Naive thymus-derived CD4-positive, alpha-beta T cell (primary cell): ENCODE measurements at regions not wholly inside any gene's neighbourhood (a gene's known extent, or its start where the extent isn't known, plus 50 kb on each side); places are given as distances from the start of the nearest gene placed in this dataset.

Experiments
- ATAC-seq: fragments of 150-1000 bp; cut with Tn5 transposase; 2 replicates; pipeline ENCODE4 v1.10.0; 2021; ENCODE audit warnings: mild to moderate bottlenecking, moderate library complexity
- CTCF ChIA-PET: fragments of 350-600 bp; sonication (Branson Sonifier 250); formaldehyde crosslinking; loops from one replicate; lab custom pipeline; 2021; ENCODE audit warnings: antibody characterized with exemption; lab: Charles Lee
- POLR2A ChIA-PET: fragments of 350-600 bp; sonication (Branson Sonifier 250); formaldehyde crosslinking; loops from one replicate; lab custom pipeline; 2021; ENCODE audit warnings: antibody characterized with exemption, inconsistent platforms; lab: Charles Lee
- DNase-seq, 9 donors: peaks; one replicate each; pipeline versions ENCODE4 v3.0.0 to v3.0.0-alpha.2; 2020 to 2022; ENCODE audit warnings: mixed read lengths in 1 of 9
- H3K27ac ChIP-seq: one replicate; pipeline ENCODE4 v1.7.0; 2013; ENCODE audit warnings: mild to moderate bottlenecking, low read depth, low read length, moderate library complexity
- H3K27me3 ChIP-seq, 2 donors: one replicate each; pipeline ENCODE4 v1.7.0; 2013; ENCODE audit warnings: low read length in 2 of 2, mild to moderate bottlenecking in 2 of 2, moderate library complexity in 2 of 2; ENCODE audit not compliant: control insufficient read depth in 2 of 2, insufficient read depth in 2 of 2
- H3K36me3 ChIP-seq, 3 experiments: 1 replicate in 2 of 3; 2 replicates in 1 of 3; pipeline ENCODE4 v1.7.0; 2013; ENCODE audit warnings: low read length in 3 of 3, mild to moderate bottlenecking in 3 of 3, moderate library complexity in 1 of 3; ENCODE audit not compliant: insufficient read depth in 3 of 3, control insufficient read depth in 2 of 3
- H3K4me1 ChIP-seq, 2 donors: one replicate each; pipeline ENCODE4 v1.7.0; 2013; ENCODE audit warnings: low read length in 2 of 2, mild to moderate bottlenecking in 2 of 2, moderate library complexity in 1 of 2; ENCODE audit not compliant: control insufficient read depth in 2 of 2, insufficient read depth in 2 of 2
- H3K4me3 ChIP-seq: 2 replicates; pipeline ENCODE4 v1.7.0; 2013; ENCODE audit warnings: mild to moderate bottlenecking, low read length
- H3K9me3 ChIP-seq, 3 experiments: 1 replicate in 2 of 3; 2 replicates in 1 of 3; pipeline ENCODE4 v1.7.0; 2013; ENCODE audit warnings: low read length in 3 of 3; ENCODE audit not compliant: control insufficient read depth in 2 of 3
- H3K27ac Mint-ChIP-seq, 9 donors: one replicate each; pipeline ENCODE4 v1.8.0; 2020 to 2022; ENCODE audit warnings: mixed read lengths in 9 of 9, mild to moderate bottlenecking in 8 of 9, moderate library complexity in 5 of 9, inconsistent platforms in 2 of 9
- H3K27me3 Mint-ChIP-seq, 5 donors: one replicate each; pipeline ENCODE4 v1.8.0; 2021 to 2022; ENCODE audit warnings: mixed read lengths in 5 of 5, mild to moderate bottlenecking in 1 of 5
- H3K36me3 Mint-ChIP-seq, 5 donors: one replicate each; pipeline ENCODE4 v1.8.0; 2020 to 2022; ENCODE audit warnings: mixed read lengths in 5 of 5, mild to moderate bottlenecking in 3 of 5, inconsistent platforms in 1 of 5
- H3K4me1 Mint-ChIP-seq, 7 donors: one replicate each; pipeline ENCODE4 v1.8.0; 2020 to 2022; ENCODE audit warnings: mixed read lengths in 7 of 7, mild to moderate bottlenecking in 3 of 7, inconsistent platforms in 1 of 7
- H3K4me3 Mint-ChIP-seq, 10 donors: one replicate each; pipeline ENCODE4 v1.8.0; 2020 to 2022; ENCODE audit warnings: mild to moderate bottlenecking in 10 of 10, mixed read lengths in 10 of 10, moderate library complexity in 6 of 10, inconsistent platforms in 2 of 10
- H3K9me3 Mint-ChIP-seq, 11 donors: one replicate each; pipeline ENCODE4 v1.8.0; 2020 to 2022; ENCODE audit warnings: mixed read lengths in 11 of 11, mild to moderate bottlenecking in 4 of 11, inconsistent platforms in 1 of 11, moderate library complexity in 1 of 11
- intact Hi-C, 2 donors: fragments of 100-400 bp; cut with micrococcal nuclease; formaldehyde crosslinking; loops; one replicate each; pipeline ENCODE4 v1.15.1; 2023

DNA sequence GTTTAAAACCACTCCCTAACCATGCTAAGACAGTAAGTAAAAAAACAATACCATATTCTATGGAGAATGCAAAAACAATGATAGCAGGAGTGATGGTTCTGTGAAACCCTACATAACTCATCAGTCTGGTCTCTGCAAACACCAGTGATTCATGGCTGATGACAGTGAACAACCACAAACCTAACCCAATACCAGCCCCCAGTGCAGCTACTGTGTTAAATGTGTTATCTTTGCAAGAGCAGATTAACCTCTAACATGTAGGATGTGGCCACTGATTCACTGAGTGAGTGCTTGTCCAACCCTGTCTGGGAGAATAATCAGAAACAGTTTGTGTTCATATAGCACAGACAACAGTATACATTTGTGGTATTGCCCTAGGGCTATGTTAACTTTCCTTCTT lies 100.2 kb upstream of the COG2 start:
- Mint-ChIP-seq H3K27me3 (peaks cover 0 to 32% (median 11%) of the 10 kb centered on the region in 5 donors), H3K4me3 (peak overlapping the region in 1 of 10 donors; percentile 48), H3K4me1 (peaks cover 0 to 13% (median 0%) of the 10 kb centered on the region in 7 donors), H3K9me3 (peaks cover 0 to 5% (median 0%) of the 10 kb centered on the region in 11 donors), H3K36me3 (peaks cover 0 to 2% (median 0%) of the 10 kb centered on the region in 5 donors), H3K27ac (peak overlapping the region in 1 of 9 donors; percentile 82)
- ChIA-PET CTCF (no interaction called here), POLR2A (no interaction called here)
- no peak overlapping the region for H3K27ac ChIP-seq
- H3K4me1 ChIP-seq = no peaks in the 10 kb centered on the region
- no peaks in the 10 kb centered on the region for H3K9me3 ChIP-seq
- H3K4me3 ChIP-seq = no peak overlapping the region
- DNase-seq = peak in 1 of 9 donors; percentile 32
- peak; percentile 16 for ATAC-seq
- no peaks in the 10 kb centered on the region for H3K36me3 ChIP-seq
- no peaks in the 10 kb centered on the region for H3K27me3 ChIP-seq
- intact Hi-C loops = loop anchor here in 1 of 2 donors (1.0 kb wide), 1 partner anchor 8 kb away; no protein-coding TSS in a partner anchor

DNA sequence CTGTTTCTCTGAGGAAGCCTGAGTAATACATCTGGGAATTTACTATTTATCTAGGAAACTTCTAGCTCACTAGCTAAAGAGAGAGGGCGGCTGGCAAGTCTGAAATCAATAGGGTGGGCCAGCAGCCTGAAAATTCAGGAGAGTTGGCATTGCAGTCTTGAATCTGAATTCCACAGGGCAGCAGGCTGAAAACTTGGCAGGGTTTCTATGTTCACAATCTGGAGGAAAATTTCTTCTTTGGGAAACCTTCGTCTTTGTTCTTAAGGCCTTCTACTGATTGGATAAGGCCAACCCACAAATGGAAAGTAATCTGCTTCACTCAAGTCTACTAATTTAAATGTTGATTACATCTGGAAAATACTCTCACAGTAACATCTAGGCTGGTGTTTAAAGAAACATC lies 101.0 kb upstream of the COG2 start:
- CTCF ChIA-PET = no interaction called here
- Mint-ChIP-seq H3K27ac (no peak overlapping the region), H3K4me3 (no peak overlapping the region), H3K9me3 (peaks cover 0 to 5% (median 0%) of the 10 kb centered on the region in 11 donors), H3K4me1 (peaks cover 0 to 13% (median 0%) of the 10 kb centered on the region in 7 donors), H3K36me3 (peaks cover 0 to 2% (median 0%) of the 10 kb centered on the region in 5 donors), H3K27me3 (peaks cover under 1 to 29% (median 11%) of the 10 kb centered on the region in 5 donors)
- DNase-seq (no peak), ATAC-seq (no peak)
- intact Hi-C loops = no loop called here
- H3K4me3 ChIP-seq = no peak overlapping the region
- H3K9me3 ChIP-seq = no peaks in the 10 kb centered on the region
- no peaks in the 10 kb centered on the region for H3K27me3 ChIP-seq
- POLR2A ChIA-PET = no interaction called here
- H3K4me1 ChIP-seq = no peaks in the 10 kb centered on the region
- H3K36me3 ChIP-seq = no peaks in the 10 kb centered on the region
- H3K27ac ChIP-seq = no peak overlapping the region

DNA sequence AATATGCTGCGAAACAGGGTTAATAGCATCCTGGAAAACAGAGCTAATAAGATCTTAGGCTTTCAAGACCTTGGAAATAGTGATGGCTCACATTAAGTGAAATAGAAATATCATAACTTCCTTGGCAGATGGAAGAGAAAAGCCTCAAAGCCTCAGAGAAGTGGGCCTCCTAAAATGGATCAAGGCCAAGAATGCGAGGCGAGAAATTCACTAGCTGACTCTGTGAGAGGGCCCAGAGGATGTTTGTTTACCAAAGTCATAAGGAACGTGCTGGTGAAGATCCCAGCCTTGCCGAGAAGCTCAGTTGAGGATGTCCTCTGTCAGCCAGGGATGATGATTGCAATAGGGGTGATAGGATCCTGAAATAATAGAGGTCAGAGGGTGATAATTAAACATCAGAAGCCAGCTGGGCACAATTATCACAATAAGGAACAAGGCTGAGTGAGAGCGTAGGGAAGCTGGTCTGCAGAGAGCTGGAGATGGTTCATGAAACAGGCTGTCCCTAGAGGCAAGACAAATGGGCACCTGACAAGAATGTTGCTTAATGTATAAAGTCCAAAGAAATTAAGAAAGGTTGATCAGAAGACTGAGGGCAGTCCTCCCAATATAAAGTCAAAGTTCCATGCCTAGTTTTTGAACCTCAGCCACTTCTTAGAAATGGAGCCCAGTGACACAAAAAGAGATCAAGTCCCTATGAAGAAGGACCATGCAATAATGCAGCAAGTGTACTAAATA lies 101.7 kb upstream of the COG2 start:
- Mint-ChIP-seq H3K27me3 (peaks cover 6 to 27% (median 11%) of the 10 kb centered on the region in 5 donors), H3K9me3 (peaks cover 0 to 5% (median 2%) of the 10 kb centered on the region in 11 donors), H3K4me3 (no peak overlapping the region), H3K36me3 (peaks cover 0 to 2% (median 0%) of the 10 kb centered on the region in 5 donors), H3K4me1 (peaks cover 0 to 13% (median 0%) of the 10 kb centered on the region in 7 donors), H3K27ac (no peak overlapping the region)
- ChIA-PET POLR2A (no interaction called here), CTCF (no interaction called here)
- H3K27ac ChIP-seq = no peak overlapping the region
- H3K9me3 ChIP-seq = no peaks in the 10 kb centered on the region
- no peaks in the 10 kb centered on the region for H3K27me3 ChIP-seq
- H3K4me1 ChIP-seq = no peaks in the 10 kb centered on the region
- no peaks in the 10 kb centered on the region for H3K36me3 ChIP-seq
- H3K4me3 ChIP-seq = no peak overlapping the region
- DNase-seq (no peak), ATAC-seq (no peak)
- intact Hi-C loops = no loop called here

DNA sequence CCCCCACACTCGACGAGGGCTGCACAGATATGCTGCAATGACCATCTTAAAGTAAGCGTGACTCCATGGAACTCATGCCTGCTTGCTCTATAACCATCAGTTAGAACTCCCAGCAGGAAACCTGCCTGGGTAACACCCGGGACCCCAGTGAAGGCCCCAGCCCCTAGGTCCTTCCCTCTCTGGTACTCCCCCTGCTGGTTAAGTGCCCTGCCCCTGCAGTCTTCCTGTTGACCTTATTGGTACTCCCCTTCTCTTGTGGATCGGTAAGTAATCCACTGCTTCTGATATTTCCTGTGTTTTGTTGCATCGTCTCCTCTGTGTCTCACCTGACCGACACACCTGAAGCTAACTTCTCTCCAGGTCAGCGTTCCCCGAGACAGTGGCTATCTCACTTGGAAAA lies 104.8 kb upstream of the COG2 start:
- Histone ChIP-seq H3K36me3 (no peaks in the 10 kb centered on the region), H3K27me3 (no peaks in the 10 kb centered on the region), H3K4me1 (no peaks in the 10 kb centered on the region), H3K4me3 (no peak overlapping the region), H3K9me3 (no peaks in the 10 kb centered on the region), H3K27ac (no peak overlapping the region)
- peaks cover 6 to 26% (median 11%) of the 10 kb centered on the region in 5 donors for H3K27me3 Mint-ChIP-seq
- H3K9me3 Mint-ChIP-seq = peaks cover 0 to 26% (median 10%) of the 10 kb centered on the region in 11 donors
- ChIA-PET POLR2A (no interaction called here), CTCF (no interaction called here)
- DNase-seq = no peak
- H3K4me1 Mint-ChIP-seq = peaks cover 0 to 9% (median 0%) of the 10 kb centered on the region in 7 donors
- intact Hi-C loops = no loop called here
- peaks cover 0 to 7% (median 0%) of the 10 kb centered on the region in 5 donors for H3K36me3 Mint-ChIP-seq
- no peak overlapping the region for H3K4me3 Mint-ChIP-seq
- ATAC-seq = no peak
- no peak overlapping the region for H3K27ac Mint-ChIP-seq

DNA sequence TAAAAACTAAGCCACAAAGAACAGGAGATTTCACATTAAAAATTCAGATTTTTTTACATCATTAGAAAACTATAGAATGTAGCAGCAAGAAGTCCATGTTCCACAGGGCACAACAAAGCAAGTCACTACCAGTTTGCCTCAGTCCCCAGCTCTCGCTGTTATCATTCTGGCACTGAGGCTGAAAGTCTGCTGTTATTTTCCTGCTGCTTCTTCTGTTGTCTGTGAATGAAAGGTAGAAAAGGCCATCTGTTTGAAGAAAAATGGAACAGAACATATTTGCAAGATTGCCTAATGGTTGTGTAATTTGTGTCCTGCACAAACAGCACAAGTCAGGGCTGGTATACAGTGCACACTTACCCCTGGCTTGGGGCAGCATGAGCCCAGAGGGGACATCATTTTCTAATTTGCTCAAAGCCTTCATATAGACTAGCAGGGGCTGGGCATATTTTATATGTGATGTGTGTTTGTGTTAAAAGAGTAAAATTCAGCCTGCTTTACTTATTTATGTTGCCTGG lies 105.6 kb upstream of the COG2 start:
- Mint-ChIP-seq H3K27ac (no peak overlapping the region), H3K4me3 (no peak overlapping the region), H3K9me3 (peaks cover 0 to 29% (median 10%) of the 10 kb centered on the region in 11 donors), H3K4me1 (peaks cover 0 to 3% (median 0%) of the 10 kb centered on the region in 7 donors), H3K36me3 (peaks cover 0 to 7% (median 0%) of the 10 kb centered on the region in 5 donors), H3K27me3 (peaks cover 6 to 26% (median 11%) of the 10 kb centered on the region in 5 donors)
- Histone ChIP-seq H3K27me3 (no peaks in the 10 kb centered on the region), H3K36me3 (no peaks in the 10 kb centered on the region), H3K4me3 (no peak overlapping the region), H3K4me1 (no peaks in the 10 kb centered on the region), H3K27ac (no peak overlapping the region), H3K9me3 (no peaks in the 10 kb centered on the region)
- CTCF ChIA-PET = no interaction called here
- ATAC-seq (no peak), DNase-seq (no peak)
- intact Hi-C loops = no loop called here
- POLR2A ChIA-PET = no interaction called here

DNA sequence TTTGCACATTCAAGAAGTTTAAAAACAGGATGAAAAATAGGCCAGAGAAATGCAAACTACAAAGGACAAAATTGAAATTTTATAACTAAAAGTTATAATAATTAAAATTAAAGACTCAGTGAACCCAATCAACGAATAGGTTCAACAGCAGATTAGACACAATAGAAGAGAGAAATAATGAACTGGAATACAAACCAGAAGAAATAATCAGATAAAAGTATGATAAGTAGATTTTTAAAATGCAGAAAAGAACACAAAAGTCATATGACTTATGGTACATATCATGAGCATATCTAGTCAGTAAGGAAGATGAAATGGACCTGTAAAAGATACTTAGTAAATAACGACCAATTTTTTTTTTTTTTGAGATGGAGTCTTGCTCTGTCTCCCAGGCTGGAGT lies 108.1 kb upstream of the COG2 start:
- ChIA-PET POLR2A (no interaction called here), CTCF (no interaction called here)
- H3K4me3 ChIP-seq = no peak overlapping the region
- Mint-ChIP-seq H3K9me3 (peaks cover 0 to 41% (median 15%) of the 10 kb centered on the region in 11 donors), H3K4me1 (no peaks in the 10 kb centered on the region), H3K36me3 (peaks cover 0 to 9% (median 0%) of the 10 kb centered on the region in 5 donors), H3K4me3 (no peak overlapping the region), H3K27me3 (peaks cover 11 to 35% (median 21%) of the 10 kb centered on the region in 5 donors), H3K27ac (no peak overlapping the region)
- H3K4me1 ChIP-seq = no peaks in the 10 kb centered on the region
- no peaks in the 10 kb centered on the region for H3K27me3 ChIP-seq
- intact Hi-C loops = no loop called here
- no peaks in the 10 kb centered on the region for H3K36me3 ChIP-seq
- DNase-seq (no peak), ATAC-seq (no peak)
- H3K9me3 ChIP-seq = no peaks in the 10 kb centered on the region
- H3K27ac ChIP-seq = no peak overlapping the region
